ENCODE measurements at regions not wholly inside any gene's neighbourhood (a gene's known extent, or its start where the extent isn't known, plus 50 kb on each side); places are given as distances from the start of the nearest gene placed in this dataset.

GRCh38 chr4:116055857-116056827, 942.7 kb upstream of the NDST4 start:
- TF ChIP-seq SPI1 (IDR thresholded peaks at IDR 0.05; ENCODE audit: borderline replicate concordance, low read depth): no peak
- no peak for TF ChIP-seq POLR2AphosphoS5 (IDR thresholded peaks at IDR 0.05; ENCODE audit: low read depth)
- TF ChIP-seq CTCF (IDR thresholded peaks at IDR 0.05; ENCODE audit: insufficient read depth, low read length): no peak
- no peak for TF ChIP-seq GABPA (IDR thresholded peaks at IDR 0.05; ENCODE audit: low read depth)
- TF ChIP-seq REST (IDR thresholded peaks at IDR 0.05; ENCODE audit: insufficient replicate concordance, low read depth): no peak
- H3K4me3 ChIP-seq (replicated peaks; ENCODE audit: insufficient read depth, low read length): no peak overlapping the region
- H3K27ac ChIP-seq (replicated peaks): no peak overlapping the region
- H3K27me3 ChIP-seq (ENCODE audit: insufficient read depth, poor library complexity, severe bottlenecking): no peaks in the 10 kb centered on the region
- no peak for DNase-seq (ENCODE audit: low read depth in 1 of 2, low spot score in 1 of 2)

GRCh38 chr4:116027311-116027710, 913.9 kb upstream of the NDST4 start:
- no peak for TF ChIP-seq GABPA (IDR thresholded peaks at IDR 0.05; ENCODE audit: low read depth)
- no peak for TF ChIP-seq CTCF (IDR thresholded peaks at IDR 0.05; ENCODE audit: insufficient read depth, low read length)
- no peak for TF ChIP-seq SPI1 (IDR thresholded peaks at IDR 0.05; ENCODE audit: borderline replicate concordance, low read depth)
- TF ChIP-seq REST (IDR thresholded peaks at IDR 0.05; ENCODE audit: insufficient replicate concordance, low read depth): no peak
- TF ChIP-seq POLR2AphosphoS5 (IDR thresholded peaks at IDR 0.05; ENCODE audit: low read depth): no peak
- Histone ChIP-seq H3K4me3 (replicated peaks; ENCODE audit: insufficient read depth, low read length) (no peak overlapping the region), H3K27me3 (ENCODE audit: insufficient read depth, poor library complexity, severe bottlenecking) (no peaks in the 10 kb centered on the region), H3K27ac (replicated peaks) (no peak overlapping the region)
- no peak for DNase-seq (ENCODE audit: low read depth in 1 of 2, low spot score in 1 of 2)

- Histone ChIP-seq H3K4me3 (replicated peaks; ENCODE audit: insufficient read depth, low read length) (no peak overlapping the region), H3K27ac (replicated peaks) (no peak overlapping the region), H3K27me3 (ENCODE audit: insufficient read depth, poor library complexity, severe bottlenecking) (no peaks in the 10 kb centered on the region)
- TF ChIP-seq SPI1 (IDR thresholded peaks at IDR 0.05; ENCODE audit: borderline replicate concordance, low read depth): no peak
- TF ChIP-seq GABPA (IDR thresholded peaks at IDR 0.05; ENCODE audit: low read depth): no peak
- no peak for TF ChIP-seq POLR2AphosphoS5 (IDR thresholded peaks at IDR 0.05; ENCODE audit: low read depth)
- TF ChIP-seq REST (IDR thresholded peaks at IDR 0.05; ENCODE audit: insufficient replicate concordance, low read depth): no peak
- TF ChIP-seq CTCF (IDR thresholded peaks at IDR 0.05; ENCODE audit: insufficient read depth, low read length): no peak
- DNase-seq (ENCODE audit: low read depth in 1 of 2, low spot score in 1 of 2): no peak
Measured at GRCh38 chr4:116024954-116025708, 911.7 kb upstream of the NDST4 start.

All from HL-60 (cell line).